ACHN (cell line): ENCODE measurements at regions not wholly inside any gene's neighbourhood (a gene's known extent, or its start where the extent isn't known, plus 50 kb on each side); places are given as distances from the start of the nearest gene placed in this dataset.
"Not testable (repeated sequence)": the region's sequence is repeated elsewhere in the genome, so short reads cannot be mapped to it uniquely, and the experiment has no call there.

ENCODE experiments used
- DNase-seq: peaks from one replicate; pipeline ENCODE4 v3.0.0-alpha.2; 2015
- in situ Hi-C: cut with HindIII; loops from 2 replicates; pipeline ENCODE4 v1.10.0; 2017; ENCODE audit warnings: low sequenced_read_pairs, low pct_ligation_motif_present, low pct_unique_long_range_greater_than_20kb

- DNase-seq = no peak
- in situ Hi-C loops = no loop called here
Observed at GRCh38 chr13:69040898-69041297, 1066.7 kb upstream of the ATXN8OS start.

GRCh38 chr13:69035771-69036170, 1071.9 kb upstream of the ATXN8OS start:
- no peak for DNase-seq
- in situ Hi-C loops = no loop called here

GRCh38 chr13:69028936-69029335, 1078.7 kb upstream of the ATXN8OS start:
- no peak for DNase-seq
- in situ Hi-C loops = no loop called here

GRCh38 chr13:69020120-69020519, 1087.5 kb upstream of the ATXN8OS start:
- in situ Hi-C loops = no loop called here
- DNase-seq = no peak

GRCh38 chr13:69018173-69018572, 1089.5 kb upstream of the ATXN8OS start:
- DNase-seq, in situ Hi-C loops: not testable (repeated sequence)

GRCh38 chr13:69010789-69011188, 1096.8 kb upstream of the ATXN8OS start:
- no peak for DNase-seq

GRCh38 chr13:69008499-69008898, 1099.1 kb upstream of the ATXN8OS start:
- in situ Hi-C loops = no loop called here
- no peak for DNase-seq

More at GRCh38 chr13:69010789-69011188, 1096.8 kb upstream of the ATXN8OS start:
- in situ Hi-C loops = no loop called here

- no peak for DNase-seq
- in situ Hi-C loops = no loop called here
Observed at GRCh38 chr13:68998056-68998455, 1109.6 kb upstream of the ATXN8OS start.

- in situ Hi-C loops = no loop called here
- no peak for DNase-seq
Observed at GRCh38 chr13:68996668-68997025, 1111.0 kb upstream of the ATXN8OS start.

- in situ Hi-C loops = no loop called here
- no peak for DNase-seq
Observed at GRCh38 chr13:68995972-68996667, 1111.5 kb upstream of the ATXN8OS start.

- in situ Hi-C loops = no loop called here
- no peak for DNase-seq
Observed at GRCh38 chr13:68993154-68993553, 1114.5 kb upstream of the ATXN8OS start.

GRCh38 chr13:68988176-68988575, 1119.5 kb upstream of the ATXN8OS start:
- in situ Hi-C loops = no loop called here
- no peak for DNase-seq

- in situ Hi-C loops = no loop called here
- DNase-seq = no peak
Observed at GRCh38 chr13:68987585-68987984, 1120.0 kb upstream of the ATXN8OS start.

GRCh38 chr13:68984688-68985319, 1122.8 kb upstream of the ATXN8OS start:
- in situ Hi-C loops = no loop called here
- DNase-seq = no peak

- in situ Hi-C loops = no loop called here
- DNase-seq = no peak
Observed at GRCh38 chr13:68982961-68983619, 1124.5 kb upstream of the ATXN8OS start.

GRCh38 chr13:68976287-68976686, 1131.3 kb upstream of the ATXN8OS start:
- in situ Hi-C loops = no loop called here
- DNase-seq = no peak

- in situ Hi-C loops = no loop called here
- no peak for DNase-seq
Observed at GRCh38 chr13:68970532-68970931, 1137.1 kb upstream of the ATXN8OS start.

GRCh38 chr13:68948586-68948985, 1159.0 kb upstream of the ATXN8OS start:
- in situ Hi-C loops = no loop called here
- DNase-seq = no peak

- no peak for DNase-seq
- in situ Hi-C loops = no loop called here
Observed at GRCh38 chr13:68944272-68944671, 1163.4 kb upstream of the ATXN8OS start.

- DNase-seq = no peak
- in situ Hi-C loops = no loop called here
Observed at GRCh38 chr13:68940049-68940448, 1167.6 kb upstream of the ATXN8OS start.
